ENCODE measurements at regions not wholly inside any gene's neighbourhood (a gene's known extent, or its start where the extent isn't known, plus 50 kb on each side); places are given as distances from the start of the nearest gene placed in this dataset.
"Not testable (repeated sequence)": the region's sequence is repeated elsewhere in the genome, so short reads cannot be mapped to it uniquely, and the experiment has no call there.

DNA sequence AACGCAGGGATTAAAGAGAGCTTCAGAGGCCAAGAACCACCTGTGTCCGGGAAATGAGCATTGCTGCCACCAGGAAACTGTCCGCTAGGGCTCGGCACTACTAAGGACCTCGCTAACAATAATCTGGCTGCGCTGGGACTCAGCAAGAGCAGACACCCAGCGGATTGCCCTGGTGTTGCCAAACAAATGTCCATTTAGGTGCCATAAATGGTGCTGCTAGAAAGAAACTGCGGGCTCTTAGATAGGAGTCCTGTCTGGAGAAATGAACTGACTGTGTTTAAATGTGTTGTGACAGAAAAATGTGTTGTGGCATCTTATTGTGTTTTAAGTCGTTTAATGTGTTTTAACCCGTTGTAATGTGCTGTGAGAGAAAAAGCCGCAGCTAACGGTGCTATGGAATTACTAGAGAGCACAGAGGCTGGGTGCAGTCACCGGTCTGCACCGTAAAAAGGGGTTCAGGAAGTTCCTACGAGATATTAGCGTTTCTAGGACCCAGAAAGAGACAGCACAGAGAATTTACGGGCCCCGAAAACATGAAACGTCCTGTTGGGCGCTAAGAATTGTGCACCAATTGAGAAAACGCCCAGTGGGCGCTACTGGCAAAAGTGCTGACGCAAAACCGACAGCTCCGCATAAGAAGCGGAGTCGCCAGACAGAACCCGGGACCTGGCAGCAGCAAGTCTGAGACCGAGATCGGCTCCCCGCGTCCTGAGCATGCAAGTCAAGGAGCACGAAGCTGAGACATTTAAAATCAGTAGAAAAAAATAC is 90.6 kb downstream of the ANXA2R start:
- CTCF ChIA-PET, result interaction anchor here (0.6 to 3.0 kb wide), 15 partner anchors 9 to 92 kb away, joined by 3 to 17 read pairs (median 4); no protein-coding TSS in a partner anchor
- peak; percentile 69 for DNase-seq (ENCODE audit: extremely low spot score)

DNA sequence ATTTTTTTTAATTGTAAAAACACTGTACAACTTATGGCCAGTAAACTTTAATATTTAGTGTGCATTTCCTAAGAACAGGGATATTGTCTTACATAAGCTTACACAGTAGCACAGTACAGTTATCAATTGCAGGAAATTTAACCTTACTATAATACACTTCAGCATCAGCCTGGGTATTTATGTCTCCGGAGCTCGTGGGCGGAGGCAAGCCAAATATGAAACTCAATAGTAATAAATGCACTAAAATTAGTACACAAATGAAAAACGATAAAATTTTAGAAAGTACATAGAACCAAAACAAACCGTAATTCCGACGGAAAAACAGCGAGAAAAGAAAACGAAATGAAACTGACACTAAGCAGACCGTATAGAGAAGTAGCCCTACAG is 91.2 kb downstream of the ANXA2R start:
- no peak for DNase-seq (ENCODE audit: extremely low spot score)
- ChIA-PET POLR2A (no interaction called here), CTCF (interaction anchor here (0.6 to 3.0 kb wide), 8 partner anchors 33 to 92 kb away, joined by 3 to 17 read pairs (median 6); no protein-coding TSS in a partner anchor)
- TF ChIP-seq, protein P1, sequence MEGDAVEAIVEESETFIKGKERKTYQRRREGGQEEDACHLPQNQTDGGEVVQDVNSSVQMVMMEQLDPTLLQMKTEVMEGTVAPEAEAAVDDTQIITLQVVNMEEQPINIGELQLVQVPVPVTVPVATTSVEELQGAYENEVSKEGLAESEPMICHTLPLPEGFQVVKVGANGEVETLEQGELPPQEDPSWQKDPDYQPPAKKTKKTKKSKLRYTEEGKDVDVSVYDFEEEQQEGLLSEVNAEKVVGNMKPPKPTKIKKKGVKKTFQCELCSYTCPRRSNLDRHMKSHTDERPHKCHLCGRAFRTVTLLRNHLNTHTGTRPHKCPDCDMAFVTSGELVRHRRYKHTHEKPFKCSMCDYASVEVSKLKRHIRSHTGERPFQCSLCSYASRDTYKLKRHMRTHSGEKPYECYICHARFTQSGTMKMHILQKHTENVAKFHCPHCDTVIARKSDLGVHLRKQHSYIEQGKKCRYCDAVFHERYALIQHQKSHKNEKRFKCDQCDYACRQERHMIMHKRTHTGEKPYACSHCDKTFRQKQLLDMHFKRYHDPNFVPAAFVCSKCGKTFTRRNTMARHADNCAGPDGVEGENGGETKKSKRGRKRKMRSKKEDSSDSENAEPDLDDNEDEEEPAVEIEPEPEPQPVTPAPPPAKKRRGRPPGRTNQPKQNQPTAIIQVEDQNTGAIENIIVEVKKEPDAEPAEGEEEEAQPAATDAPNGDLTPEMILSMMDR (IDR thresholded peaks at IDR 0.05; ENCODE audit: control extremely low read depth, extremely low read depth, low read depth, missing control alignments), result no peak

More for the DNA sequence above, 90.6 kb downstream of the ANXA2R start:
- POLR2A ChIA-PET, result interaction anchor here (0.6 kb wide), 2 partner anchors 154 to 190 kb away, joined by 3 to 4 read pairs; no protein-coding TSS in a partner anchor
- TF ChIP-seq, protein P1 (IDR thresholded peaks at IDR 0.05; ENCODE audit: control extremely low read depth, extremely low read depth, low read depth, missing control alignments), result no peak

DNA sequence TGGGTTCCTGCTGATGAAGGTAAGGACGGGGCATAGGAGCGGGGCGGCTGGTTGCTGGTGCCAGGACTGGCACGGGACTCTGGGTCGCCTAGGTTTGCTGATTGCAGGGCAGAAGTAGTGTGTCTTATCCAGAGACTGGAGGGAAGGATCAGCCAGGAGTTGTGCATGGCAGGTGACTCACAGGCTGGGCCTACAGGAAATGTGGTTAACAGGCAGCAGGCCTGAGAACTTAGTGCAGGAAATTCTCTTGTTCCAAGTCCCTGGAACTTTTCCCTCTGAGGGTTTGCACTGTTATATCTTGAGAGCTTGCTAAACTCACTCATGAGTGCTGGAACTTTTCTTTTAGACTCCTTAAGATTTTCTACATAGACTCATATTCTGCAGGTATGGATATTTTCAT is 95.1 kb downstream of the ANXA2R start:
- ChIA-PET POLR2A (no interaction called here), CTCF (no interaction called here)
- DNase-seq (ENCODE audit: extremely low spot score), result no peak
- TF ChIP-seq, protein P1 (IDR thresholded peaks at IDR 0.05; ENCODE audit: control extremely low read depth, extremely low read depth, low read depth, missing control alignments), result no peak

DNA sequence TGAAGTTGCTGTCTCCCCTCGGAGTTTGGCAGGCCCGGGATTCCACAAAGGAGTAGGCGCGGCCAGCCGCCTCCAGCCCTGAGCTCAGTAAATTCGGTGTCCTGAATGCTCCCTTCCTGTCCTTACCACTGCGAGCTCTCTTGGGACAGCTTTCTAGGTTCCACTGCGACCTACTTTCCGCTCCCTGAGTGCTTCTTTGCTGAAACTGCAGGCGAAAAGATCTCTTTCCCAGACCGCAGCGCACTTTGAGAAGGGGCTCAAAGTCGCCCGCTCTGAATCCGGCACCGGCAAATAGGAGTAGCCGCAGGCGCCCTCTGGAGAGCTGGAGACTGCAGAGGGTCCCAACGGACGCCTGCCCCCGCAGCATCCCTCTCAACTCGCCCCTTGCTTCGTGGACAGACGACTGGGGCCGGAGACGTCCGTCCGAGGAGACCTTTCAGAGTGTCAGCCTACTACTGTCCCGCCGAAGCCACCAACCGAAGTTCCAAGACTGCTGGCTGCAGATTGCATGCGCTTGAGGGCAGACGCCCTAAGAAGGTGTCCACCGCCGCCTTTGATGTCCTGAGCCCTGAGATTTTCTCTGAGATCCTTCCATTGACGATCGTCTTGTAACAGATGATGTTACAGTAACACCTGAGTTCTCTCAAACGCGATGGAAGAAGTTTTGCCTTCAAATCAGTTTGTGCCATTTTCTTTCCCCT is 96.0 kb downstream of the ANXA2R start:
- ChIA-PET CTCF (no interaction called here), POLR2A (no interaction called here)
- TF ChIP-seq, protein P1 (IDR thresholded peaks at IDR 0.05; ENCODE audit: control extremely low read depth, extremely low read depth, low read depth, missing control alignments), result no peak
- DNase-seq (ENCODE audit: extremely low spot score), result no peak

DNA sequence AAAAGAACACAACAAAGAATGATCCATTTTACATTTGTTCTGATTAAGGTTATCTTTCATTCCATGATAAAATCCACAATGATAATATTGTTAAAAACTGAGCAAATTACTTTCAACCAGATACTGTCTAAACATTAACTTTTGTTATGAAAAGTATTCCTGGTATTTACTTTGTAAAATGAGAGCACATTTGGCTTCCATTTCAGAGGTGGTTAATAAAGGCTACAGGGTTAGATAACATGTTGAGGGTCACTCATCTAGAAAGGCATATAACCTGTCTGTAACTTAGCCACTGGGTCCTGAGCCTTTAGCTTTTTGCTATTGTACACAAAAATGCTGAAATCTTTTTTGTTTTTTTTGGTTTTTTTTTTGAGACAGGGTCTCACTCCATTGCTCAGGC is 99.3 kb downstream of the ANXA2R start:
- TF ChIP-seq, protein P1 (IDR thresholded peaks at IDR 0.05; ENCODE audit: control extremely low read depth, extremely low read depth, low read depth, missing control alignments), result no peak
- ChIA-PET CTCF (interaction anchor here (1.3 to 1.5 kb wide), 2 partner anchors 9 to 32 kb away, joined by 3 to 7 read pairs; no protein-coding TSS in a partner anchor), POLR2A (interaction anchor here (0.7 kb wide), 1 partner anchor 124 kb away, joined by 5 read pairs; no protein-coding TSS in a partner anchor)
- no peak for DNase-seq (ENCODE audit: extremely low spot score)

DNA sequence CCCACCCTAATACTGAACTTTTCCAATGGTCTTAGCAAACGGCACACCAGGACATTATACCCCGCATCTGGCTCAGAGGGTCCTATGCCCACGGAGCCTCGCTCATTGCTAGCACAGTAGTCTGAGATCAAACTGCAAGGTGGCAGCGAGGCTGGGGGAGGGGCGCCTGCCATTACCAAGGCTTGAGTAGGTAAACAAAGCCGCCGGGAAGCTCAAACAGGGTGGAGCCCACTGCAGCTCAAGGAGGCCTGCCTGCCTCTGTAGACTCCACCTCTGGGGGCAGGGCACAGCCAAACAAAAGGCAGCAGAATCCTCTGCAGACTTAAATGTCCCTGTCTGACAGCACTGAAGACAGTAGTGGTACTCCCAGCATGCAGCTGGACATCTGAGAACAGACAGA is 108.1 kb downstream of the ANXA2R start:
- CTCF ChIA-PET; POLR2A ChIA-PET; DNase-seq (ENCODE audit: extremely low spot score): not testable (repeated sequence)

DNA sequence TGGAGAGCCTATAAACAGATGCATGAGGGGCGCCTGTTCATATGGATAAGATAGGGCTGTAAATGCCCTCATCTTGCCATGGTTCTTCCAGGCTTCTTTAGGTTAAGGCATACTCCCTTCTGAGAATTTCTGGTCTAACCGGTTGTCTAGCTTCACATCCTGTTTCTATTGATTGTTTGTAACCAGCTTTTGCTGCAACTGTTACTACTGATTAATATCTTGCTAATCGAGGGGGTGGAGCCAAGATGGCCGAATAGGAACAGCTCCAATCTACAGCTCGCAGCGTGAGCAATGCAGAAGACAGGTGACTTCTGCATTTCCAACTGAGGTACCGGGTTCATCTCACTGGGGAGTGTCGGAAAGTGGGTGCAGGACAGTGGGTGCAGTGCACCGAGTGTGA is 108.7 kb downstream of the ANXA2R start:
- CTCF ChIA-PET; DNase-seq (ENCODE audit: extremely low spot score); POLR2A ChIA-PET: not testable (repeated sequence)
